ENCODE measurements at regions not wholly inside any gene's neighbourhood (a gene's known extent, or its start where the extent isn't known, plus 50 kb on each side); places are given as distances from the start of the nearest gene placed in this dataset.

DNA sequence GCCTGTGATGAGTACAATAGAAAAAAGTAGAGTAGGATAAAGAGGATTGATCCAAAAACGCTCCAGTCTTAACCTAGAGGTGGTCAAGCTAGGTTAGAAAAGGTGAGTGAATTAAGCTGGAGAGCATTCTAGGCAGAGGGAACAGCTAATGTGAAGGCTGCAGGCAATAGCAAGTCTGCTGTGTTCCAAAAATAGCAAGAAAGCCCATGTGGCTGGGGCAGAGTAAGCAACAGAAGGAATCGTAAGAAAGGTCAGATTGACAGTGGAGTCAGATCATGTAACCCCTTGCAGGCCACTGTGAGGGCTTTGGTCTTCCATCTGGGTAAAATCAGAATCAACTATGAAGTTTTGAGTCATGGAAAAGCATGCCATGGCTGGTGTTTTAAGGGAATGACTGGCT lies 155.0 kb downstream of the OPN5 start:
- Histone ChIP-seq H3K36me3 (ENCODE audit: control insufficient read depth, insufficient read depth, low read length) (no peaks in the 10 kb centered on the region), H3K79me2 (ENCODE audit: control insufficient read depth, insufficient read depth, low read length) (no peaks in the 10 kb centered on the region), H3K27ac (ENCODE audit: extremely low read depth, low read depth, low read length) (no peak overlapping the region), H4K20me1 (replicated peaks; ENCODE audit: control insufficient read depth, insufficient read depth, low read length) (no peaks in the 10 kb centered on the region), H3K27me3 (ENCODE audit: control insufficient read depth in 2 of 2, insufficient read depth in 2 of 2, low read length in 2 of 2) (no peaks in the 10 kb centered on the region), H3K4me1 (replicated peaks in 1 of 2; ENCODE audit: control insufficient read depth in 2 of 2, insufficient read depth in 2 of 2, low read length in 2 of 2) (no peaks in the 10 kb centered on the region), H2AFZ (ENCODE audit: low read depth, low read length) (no peak overlapping the region), H3K9me3 (replicated peaks; ENCODE audit: control insufficient read depth, insufficient read depth, low read depth, low read length) (no peaks in the 10 kb centered on the region; the same call in 1 of the 2 replicates), H3K9me1 (ENCODE audit: control insufficient read depth, insufficient read depth, low read length) (no peaks in the 10 kb centered on the region), H3K4me2 (ENCODE audit: insufficient read depth, low read length) (no peak overlapping the region), H3K9ac (ENCODE audit: insufficient read depth in 1 of 2, low read depth in 2 of 2, low read length in 2 of 2) (no peak overlapping the region), H3K4me3 (no peak overlapping the region)
- FAIRE-seq = no peak
- in situ Hi-C loops (cut with MboI) = no loop called here
- ATAC-seq = no peak
- BruUV-seq (replicated peaks) = no TSS peak
- TF ChIP-seq ARHGAP35 (IDR thresholded peaks at IDR 0.05; ENCODE audit: partially characterized antibody) (no peak), ZNF586 (CRISPR knock-in tag; conservative IDR thresholded peaks at IDR 0.05) (no peak)
- TF ChIP-seq, protein P1, sequence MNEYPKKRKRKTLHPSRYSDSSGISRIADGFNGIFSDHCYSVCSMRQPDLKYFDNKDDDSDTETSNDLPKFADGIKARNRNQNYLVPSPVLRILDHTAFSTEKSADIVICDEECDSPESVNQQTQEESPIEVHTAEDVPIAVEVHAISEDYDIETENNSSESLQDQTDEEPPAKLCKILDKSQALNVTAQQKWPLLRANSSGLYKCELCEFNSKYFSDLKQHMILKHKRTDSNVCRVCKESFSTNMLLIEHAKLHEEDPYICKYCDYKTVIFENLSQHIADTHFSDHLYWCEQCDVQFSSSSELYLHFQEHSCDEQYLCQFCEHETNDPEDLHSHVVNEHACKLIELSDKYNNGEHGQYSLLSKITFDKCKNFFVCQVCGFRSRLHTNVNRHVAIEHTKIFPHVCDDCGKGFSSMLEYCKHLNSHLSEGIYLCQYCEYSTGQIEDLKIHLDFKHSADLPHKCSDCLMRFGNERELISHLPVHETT (CRISPR knock-in tag; conservative IDR thresholded peaks at IDR 0.05 in 1 of 2, IDR thresholded peaks at IDR 0.05 in 1 of 2) = no peak
- TF ChIP-seq, protein P2, sequence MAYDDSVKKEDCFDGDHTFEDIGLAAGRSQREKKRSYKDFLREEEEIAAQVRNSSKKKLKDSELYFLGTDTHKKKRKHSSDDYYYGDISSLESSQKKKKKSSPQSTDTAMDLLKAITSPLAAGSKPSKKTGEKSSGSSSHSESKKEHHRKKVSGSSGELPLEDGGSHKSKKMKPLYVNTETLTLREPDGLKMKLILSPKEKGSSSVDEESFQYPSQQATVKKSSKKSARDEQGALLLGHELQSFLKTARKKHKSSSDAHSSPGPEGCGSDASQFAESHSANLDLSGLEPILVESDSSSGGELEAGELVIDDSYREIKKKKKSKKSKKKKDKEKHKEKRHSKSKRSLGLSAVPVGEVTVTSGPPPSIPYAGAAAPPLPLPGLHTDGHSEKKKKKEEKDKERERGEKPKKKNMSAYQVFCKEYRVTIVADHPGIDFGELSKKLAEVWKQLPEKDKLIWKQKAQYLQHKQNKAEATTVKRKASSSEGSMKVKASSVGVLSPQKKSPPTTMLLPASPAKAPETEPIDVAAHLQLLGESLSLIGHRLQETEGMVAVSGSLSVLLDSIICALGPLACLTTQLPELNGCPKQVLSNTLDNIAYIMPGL (CRISPR knock-in tag; IDR thresholded peaks at IDR 0.05) = no peak
- TF ChIP-seq, protein P3, sequence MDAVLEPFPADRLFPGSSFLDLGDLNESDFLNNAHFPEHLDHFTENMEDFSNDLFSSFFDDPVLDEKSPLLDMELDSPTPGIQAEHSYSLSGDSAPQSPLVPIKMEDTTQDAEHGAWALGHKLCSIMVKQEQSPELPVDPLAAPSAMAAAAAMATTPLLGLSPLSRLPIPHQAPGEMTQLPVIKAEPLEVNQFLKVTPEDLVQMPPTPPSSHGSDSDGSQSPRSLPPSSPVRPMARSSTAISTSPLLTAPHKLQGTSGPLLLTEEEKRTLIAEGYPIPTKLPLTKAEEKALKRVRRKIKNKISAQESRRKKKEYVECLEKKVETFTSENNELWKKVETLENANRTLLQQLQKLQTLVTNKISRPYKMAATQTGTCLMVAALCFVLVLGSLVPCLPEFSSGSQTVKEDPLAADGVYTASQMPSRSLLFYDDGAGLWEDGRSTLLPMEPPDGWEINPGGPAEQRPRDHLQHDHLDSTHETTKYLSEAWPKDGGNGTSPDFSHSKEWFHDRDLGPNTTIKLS (IDR thresholded peaks at IDR 0.05; ENCODE audit: borderline replicate concordance, low read depth) = no peak
- TF ChIP-seq, protein P4, sequence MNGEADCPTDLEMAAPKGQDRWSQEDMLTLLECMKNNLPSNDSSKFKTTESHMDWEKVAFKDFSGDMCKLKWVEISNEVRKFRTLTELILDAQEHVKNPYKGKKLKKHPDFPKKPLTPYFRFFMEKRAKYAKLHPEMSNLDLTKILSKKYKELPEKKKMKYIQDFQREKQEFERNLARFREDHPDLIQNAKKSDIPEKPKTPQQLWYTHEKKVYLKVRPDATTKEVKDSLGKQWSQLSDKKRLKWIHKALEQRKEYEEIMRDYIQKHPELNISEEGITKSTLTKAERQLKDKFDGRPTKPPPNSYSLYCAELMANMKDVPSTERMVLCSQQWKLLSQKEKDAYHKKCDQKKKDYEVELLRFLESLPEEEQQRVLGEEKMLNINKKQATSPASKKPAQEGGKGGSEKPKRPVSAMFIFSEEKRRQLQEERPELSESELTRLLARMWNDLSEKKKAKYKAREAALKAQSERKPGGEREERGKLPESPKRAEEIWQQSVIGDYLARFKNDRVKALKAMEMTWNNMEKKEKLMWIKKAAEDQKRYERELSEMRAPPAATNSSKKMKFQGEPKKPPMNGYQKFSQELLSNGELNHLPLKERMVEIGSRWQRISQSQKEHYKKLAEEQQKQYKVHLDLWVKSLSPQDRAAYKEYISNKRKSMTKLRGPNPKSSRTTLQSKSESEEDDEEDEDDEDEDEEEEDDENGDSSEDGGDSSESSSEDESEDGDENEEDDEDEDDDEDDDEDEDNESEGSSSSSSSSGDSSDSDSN (IDR thresholded peaks at IDR 0.05; ENCODE audit: borderline replicate concordance in 1 of 2, low read depth in 2 of 2, low read length in 2 of 2) = no peak
- TF ChIP-seq, protein P5, sequence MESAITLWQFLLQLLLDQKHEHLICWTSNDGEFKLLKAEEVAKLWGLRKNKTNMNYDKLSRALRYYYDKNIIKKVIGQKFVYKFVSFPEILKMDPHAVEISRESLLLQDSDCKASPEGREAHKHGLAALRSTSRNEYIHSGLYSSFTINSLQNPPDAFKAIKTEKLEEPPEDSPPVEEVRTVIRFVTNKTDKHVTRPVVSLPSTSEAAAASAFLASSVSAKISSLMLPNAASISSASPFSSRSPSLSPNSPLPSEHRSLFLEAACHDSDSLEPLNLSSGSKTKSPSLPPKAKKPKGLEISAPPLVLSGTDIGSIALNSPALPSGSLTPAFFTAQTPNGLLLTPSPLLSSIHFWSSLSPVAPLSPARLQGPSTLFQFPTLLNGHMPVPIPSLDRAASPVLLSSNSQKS (CRISPR knock-in tag; IDR thresholded peaks at IDR 0.05) = no peak
- intact Hi-C loops (cut with micrococcal nuclease) = no loop called here
- 3% methylated on average over 2 of the region's 2 CpGs for WGBS (ENCODE audit: insufficient coverage, low coverage, missing lambda C conversion rate)
- ChIA-PET POLR2A (no interaction called here), CTCF (ENCODE audit: low intra/inter-chr PET ratio) (no interaction called here)
- no peak for DNase-seq (ENCODE audit: extremely low read depth in 1 of 4, low spot score in 3 of 4)
